ENCODE measurements at regions not wholly inside any gene's neighbourhood (a gene's known extent, or its start where the extent isn't known, plus 50 kb on each side); places are given as distances from the start of the nearest gene placed in this dataset.
"Not testable (repeated sequence)": the region's sequence is repeated elsewhere in the genome, so short reads cannot be mapped to it uniquely, and the experiment has no call there.

GRCh38 chr11:23134627-23135026 lies 274.4 kb upstream of the CCDC179 start:
- no peak for DNase-seq (ENCODE audit: low read depth in 3 of 3, low spot score in 2 of 3)

GRCh38 chr11:23138761-23139160 lies 278.5 kb upstream of the CCDC179 start:
- DNase-seq (ENCODE audit: low read depth in 3 of 3, low spot score in 2 of 3), result no peak

GRCh38 chr11:23143022-23143421 lies 282.7 kb upstream of the CCDC179 start:
- DNase-seq (ENCODE audit: low read depth in 3 of 3, low spot score in 2 of 3), result no peak

GRCh38 chr11:23151819-23152218 lies 291.5 kb upstream of the CCDC179 start:
- no peak for DNase-seq (ENCODE audit: low read depth in 3 of 3, low spot score in 2 of 3)

GRCh38 chr11:23155503-23155902 lies 295.2 kb upstream of the CCDC179 start:
- DNase-seq (ENCODE audit: low read depth in 3 of 3, low spot score in 2 of 3), result no peak

- no peak for DNase-seq (ENCODE audit: low read depth in 3 of 3, low spot score in 2 of 3)
Measured at GRCh38 chr11:23164022-23164421, 303.7 kb upstream of the CCDC179 start.

- no peak for DNase-seq (ENCODE audit: low read depth in 3 of 3, low spot score in 2 of 3)
Measured at GRCh38 chr11:23166376-23166775, 306.1 kb upstream of the CCDC179 start.

- DNase-seq (ENCODE audit: low read depth in 3 of 3, low spot score in 2 of 3), result no peak
Measured at GRCh38 chr11:23179609-23180008, 319.3 kb upstream of the CCDC179 start.

GRCh38 chr11:23181022-23181807 lies 320.9 kb upstream of the CCDC179 start:
- DNase-seq (ENCODE audit: low read depth in 3 of 3, low spot score in 2 of 3), result no peak

- DNase-seq (ENCODE audit: low read depth in 3 of 3, low spot score in 2 of 3), result no peak
Measured at GRCh38 chr11:23192256-23192655, 332.0 kb upstream of the CCDC179 start.

- DNase-seq (ENCODE audit: low read depth in 3 of 3, low spot score in 2 of 3), result no peak
Measured at GRCh38 chr11:23201936-23202522, 341.8 kb upstream of the CCDC179 start.

GRCh38 chr11:23202611-23203010 lies 342.3 kb upstream of the CCDC179 start:
- no peak for DNase-seq (ENCODE audit: low read depth in 3 of 3, low spot score in 2 of 3)

GRCh38 chr11:23205156-23205871 lies 345.0 kb upstream of the CCDC179 start:
- no peak for DNase-seq (ENCODE audit: low read depth in 3 of 3, low spot score in 2 of 3)

- DNase-seq (ENCODE audit: low read depth in 3 of 3, low spot score in 2 of 3), result no peak
Measured at GRCh38 chr11:23206741-23207336, 346.6 kb upstream of the CCDC179 start.

- no peak for DNase-seq (ENCODE audit: low read depth in 3 of 3, low spot score in 2 of 3)
Measured at GRCh38 chr11:23211221-23211620, 350.9 kb upstream of the CCDC179 start.

- no peak for DNase-seq (ENCODE audit: low read depth in 3 of 3, low spot score in 2 of 3)
Measured at GRCh38 chr11:23212807-23213206, 352.5 kb upstream of the CCDC179 start.

GRCh38 chr11:23217072-23217471 lies 356.8 kb upstream of the CCDC179 start:
- DNase-seq (ENCODE audit: low read depth in 3 of 3, low spot score in 2 of 3), result no peak

- DNase-seq (ENCODE audit: low read depth in 3 of 3, low spot score in 2 of 3), result not testable (repeated sequence)
Measured at GRCh38 chr11:23220086-23220485, 359.8 kb upstream of the CCDC179 start.

- no peak for DNase-seq (ENCODE audit: low read depth in 3 of 3, low spot score in 2 of 3)
Measured at GRCh38 chr11:23221366-23221765, 361.1 kb upstream of the CCDC179 start.

- DNase-seq (ENCODE audit: low read depth in 3 of 3, low spot score in 2 of 3), result no peak
Measured at GRCh38 chr11:23226331-23227077, 366.2 kb upstream of the CCDC179 start.

GRCh38 chr11:23227078-23227445 lies 366.8 kb upstream of the CCDC179 start:
- DNase-seq (ENCODE audit: low read depth in 3 of 3, low spot score in 2 of 3), result no peak

All from right renal cortex interstitium (tissue), 3 donors.